ENCODE measurements at regions not wholly inside any gene's neighbourhood (a gene's known extent, or its start where the extent isn't known, plus 50 kb on each side); places are given as distances from the start of the nearest gene placed in this dataset.

GRCh38 chr6:103886951-103887350 lies 972.8 kb downstream of the HACE1 start:
- H3K4me1 ChIP-seq (ENCODE audit: control insufficient read depth, insufficient read depth, low read length, poor library complexity, severe bottlenecking), result no peaks in the 10 kb centered on the region
- no peaks in the 10 kb centered on the region for H3K9me3 ChIP-seq (ENCODE audit: control insufficient read depth, low read length)
- no peak overlapping the region for H3K4me3 ChIP-seq (ENCODE audit: insufficient read depth, low read depth, low read length, poor library complexity, severe bottlenecking)
- H3K27ac ChIP-seq (ENCODE audit: insufficient read depth, low read length, poor library complexity, severe bottlenecking), result no peak overlapping the region
- DNase-seq, result no peak
- no peaks in the 10 kb centered on the region for H3K36me3 ChIP-seq (ENCODE audit: control insufficient read depth, insufficient read depth, low read length)
- no peaks in the 10 kb centered on the region for H3K27me3 ChIP-seq (replicated peaks; ENCODE audit: control insufficient read depth, insufficient read depth, low read length, poor library complexity, severe bottlenecking)

GRCh38 chr6:103885446-103885845 lies 974.3 kb downstream of the HACE1 start:
- Histone ChIP-seq H3K27ac (ENCODE audit: insufficient read depth, low read length, poor library complexity, severe bottlenecking) (no peak overlapping the region), H3K9me3 (ENCODE audit: control insufficient read depth, low read length) (no peaks in the 10 kb centered on the region), H3K36me3 (ENCODE audit: control insufficient read depth, insufficient read depth, low read length) (no peaks in the 10 kb centered on the region), H3K4me3 (ENCODE audit: insufficient read depth, low read depth, low read length, poor library complexity, severe bottlenecking) (no peak overlapping the region), H3K4me1 (ENCODE audit: control insufficient read depth, insufficient read depth, low read length, poor library complexity, severe bottlenecking) (no peaks in the 10 kb centered on the region), H3K27me3 (replicated peaks; ENCODE audit: control insufficient read depth, insufficient read depth, low read length, poor library complexity, severe bottlenecking) (no peaks in the 10 kb centered on the region)
- no peak for DNase-seq

DNA sequence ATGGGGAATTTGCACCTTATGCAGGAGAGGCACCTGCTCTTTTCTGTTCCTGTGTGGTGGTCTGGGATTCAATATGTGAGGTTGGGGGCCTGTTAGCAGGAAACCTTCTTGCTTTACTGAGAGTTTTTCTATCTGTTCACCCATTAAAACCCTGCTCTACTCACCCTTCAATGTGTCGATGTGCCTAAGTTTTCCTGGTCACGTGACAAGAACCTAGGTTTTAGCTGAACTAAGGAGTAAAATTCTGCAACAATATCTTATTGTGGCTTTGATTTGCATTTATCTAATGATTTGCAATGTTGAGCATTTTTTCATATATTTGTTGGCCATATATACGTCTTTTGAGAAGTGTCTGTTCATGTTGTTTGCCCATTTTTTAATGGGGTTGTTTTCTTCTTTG lies 979.9 kb downstream of the HACE1 start:
- Histone ChIP-seq H3K36me3 (ENCODE audit: control insufficient read depth, insufficient read depth, low read length) (no peaks in the 10 kb centered on the region), H3K27ac (ENCODE audit: insufficient read depth, low read length, poor library complexity, severe bottlenecking) (no peak overlapping the region), H3K27me3 (replicated peaks; ENCODE audit: control insufficient read depth, insufficient read depth, low read length, poor library complexity, severe bottlenecking) (no peaks in the 10 kb centered on the region), H3K4me3 (ENCODE audit: insufficient read depth, low read depth, low read length, poor library complexity, severe bottlenecking) (no peak overlapping the region), H3K4me1 (ENCODE audit: control insufficient read depth, insufficient read depth, low read length, poor library complexity, severe bottlenecking) (no peaks in the 10 kb centered on the region), H3K9me3 (ENCODE audit: control insufficient read depth, low read length) (no peaks in the 10 kb centered on the region)
- DNase-seq, result no peak

DNA sequence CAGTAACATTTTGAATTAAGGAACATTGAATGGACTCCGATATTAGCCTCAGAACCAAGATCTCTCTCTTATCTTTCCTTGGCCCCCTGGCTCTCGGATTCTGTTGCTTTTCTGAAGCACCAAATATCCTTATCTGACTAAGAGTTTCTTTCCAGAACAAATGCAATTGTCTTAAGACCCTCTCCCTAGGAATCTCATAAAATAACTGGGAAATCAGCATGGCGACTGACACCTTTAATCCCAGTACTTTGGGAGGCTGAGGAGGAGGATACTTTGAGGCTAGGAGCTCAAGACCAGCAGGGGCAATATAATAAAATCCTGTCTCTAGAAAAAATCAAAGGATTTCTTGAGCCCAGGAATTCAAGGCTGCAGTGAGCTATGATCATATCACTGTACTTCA lies 984.5 kb downstream of the HACE1 start:
- no peak for DNase-seq
- Histone ChIP-seq H3K36me3 (ENCODE audit: control insufficient read depth, insufficient read depth, low read length) (no peaks in the 10 kb centered on the region), H3K4me3 (ENCODE audit: insufficient read depth, low read depth, low read length, poor library complexity, severe bottlenecking) (no peak overlapping the region), H3K4me1 (ENCODE audit: control insufficient read depth, insufficient read depth, low read length, poor library complexity, severe bottlenecking) (no peaks in the 10 kb centered on the region), H3K9me3 (ENCODE audit: control insufficient read depth, low read length) (no peaks in the 10 kb centered on the region), H3K27me3 (replicated peaks; ENCODE audit: control insufficient read depth, insufficient read depth, low read length, poor library complexity, severe bottlenecking) (no peaks in the 10 kb centered on the region), H3K27ac (ENCODE audit: insufficient read depth, low read length, poor library complexity, severe bottlenecking) (no peak overlapping the region)

DNA sequence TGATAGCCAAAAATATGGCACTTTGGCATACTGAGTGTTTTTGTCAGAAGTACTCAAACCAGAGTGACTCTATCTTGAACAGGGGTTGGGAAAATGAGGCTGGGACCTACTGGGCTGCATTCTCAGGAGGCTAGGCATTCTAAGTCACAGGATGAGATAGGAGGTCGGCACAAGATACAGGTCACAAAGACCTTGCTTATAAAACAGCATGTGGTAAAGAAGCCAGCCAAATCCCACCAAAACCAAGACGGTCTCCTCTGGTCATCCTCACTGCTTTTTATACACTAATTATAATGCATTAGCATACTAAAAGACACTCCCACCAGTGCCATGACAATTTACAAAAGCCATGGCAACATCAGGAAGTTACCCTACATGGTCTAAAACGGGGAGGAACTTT lies 985.1 kb downstream of the HACE1 start:
- H3K27me3 ChIP-seq (replicated peaks; ENCODE audit: control insufficient read depth, insufficient read depth, low read length, poor library complexity, severe bottlenecking), result no peaks in the 10 kb centered on the region
- DNase-seq, result no peak
- no peak overlapping the region for H3K4me3 ChIP-seq (ENCODE audit: insufficient read depth, low read depth, low read length, poor library complexity, severe bottlenecking)
- H3K4me1 ChIP-seq (ENCODE audit: control insufficient read depth, insufficient read depth, low read length, poor library complexity, severe bottlenecking), result no peaks in the 10 kb centered on the region
- H3K36me3 ChIP-seq (ENCODE audit: control insufficient read depth, insufficient read depth, low read length), result no peaks in the 10 kb centered on the region
- H3K9me3 ChIP-seq (ENCODE audit: control insufficient read depth, low read length), result no peaks in the 10 kb centered on the region
- no peak overlapping the region for H3K27ac ChIP-seq (ENCODE audit: insufficient read depth, low read length, poor library complexity, severe bottlenecking)

GRCh38 chr6:103872678-103873077 lies 987.0 kb downstream of the HACE1 start:
- no peaks in the 10 kb centered on the region for H3K9me3 ChIP-seq (ENCODE audit: control insufficient read depth, low read length)
- no peak overlapping the region for H3K4me3 ChIP-seq (ENCODE audit: insufficient read depth, low read depth, low read length, poor library complexity, severe bottlenecking)
- no peak overlapping the region for H3K27ac ChIP-seq (ENCODE audit: insufficient read depth, low read length, poor library complexity, severe bottlenecking)
- no peaks in the 10 kb centered on the region for H3K4me1 ChIP-seq (ENCODE audit: control insufficient read depth, insufficient read depth, low read length, poor library complexity, severe bottlenecking)
- DNase-seq, result no peak
- H3K27me3 ChIP-seq (replicated peaks; ENCODE audit: control insufficient read depth, insufficient read depth, low read length, poor library complexity, severe bottlenecking), result no peaks in the 10 kb centered on the region
- H3K36me3 ChIP-seq (ENCODE audit: control insufficient read depth, insufficient read depth, low read length), result no peaks in the 10 kb centered on the region

- Histone ChIP-seq H3K27me3 (replicated peaks; ENCODE audit: control insufficient read depth, insufficient read depth, low read length, poor library complexity, severe bottlenecking) (no peaks in the 10 kb centered on the region), H3K4me3 (ENCODE audit: insufficient read depth, low read depth, low read length, poor library complexity, severe bottlenecking) (no peak overlapping the region), H3K9me3 (ENCODE audit: control insufficient read depth, low read length) (no peaks in the 10 kb centered on the region), H3K27ac (ENCODE audit: insufficient read depth, low read length, poor library complexity, severe bottlenecking) (no peak overlapping the region), H3K4me1 (ENCODE audit: control insufficient read depth, insufficient read depth, low read length, poor library complexity, severe bottlenecking) (no peaks in the 10 kb centered on the region), H3K36me3 (ENCODE audit: control insufficient read depth, insufficient read depth, low read length) (no peaks in the 10 kb centered on the region)
- DNase-seq, result no peak
Measured at GRCh38 chr6:103872233-103872632, 987.5 kb downstream of the HACE1 start.

GRCh38 chr6:103870970-103871369 lies 988.7 kb downstream of the HACE1 start:
- no peak for DNase-seq
- H3K9me3 ChIP-seq (ENCODE audit: control insufficient read depth, low read length), result no peaks in the 10 kb centered on the region
- no peaks in the 10 kb centered on the region for H3K4me1 ChIP-seq (ENCODE audit: control insufficient read depth, insufficient read depth, low read length, poor library complexity, severe bottlenecking)
- H3K27ac ChIP-seq (ENCODE audit: insufficient read depth, low read length, poor library complexity, severe bottlenecking), result no peak overlapping the region
- H3K36me3 ChIP-seq (ENCODE audit: control insufficient read depth, insufficient read depth, low read length), result no peaks in the 10 kb centered on the region
- H3K27me3 ChIP-seq (replicated peaks; ENCODE audit: control insufficient read depth, insufficient read depth, low read length, poor library complexity, severe bottlenecking), result no peaks in the 10 kb centered on the region
- H3K4me3 ChIP-seq (ENCODE audit: insufficient read depth, low read depth, low read length, poor library complexity, severe bottlenecking), result no peak overlapping the region

DNA sequence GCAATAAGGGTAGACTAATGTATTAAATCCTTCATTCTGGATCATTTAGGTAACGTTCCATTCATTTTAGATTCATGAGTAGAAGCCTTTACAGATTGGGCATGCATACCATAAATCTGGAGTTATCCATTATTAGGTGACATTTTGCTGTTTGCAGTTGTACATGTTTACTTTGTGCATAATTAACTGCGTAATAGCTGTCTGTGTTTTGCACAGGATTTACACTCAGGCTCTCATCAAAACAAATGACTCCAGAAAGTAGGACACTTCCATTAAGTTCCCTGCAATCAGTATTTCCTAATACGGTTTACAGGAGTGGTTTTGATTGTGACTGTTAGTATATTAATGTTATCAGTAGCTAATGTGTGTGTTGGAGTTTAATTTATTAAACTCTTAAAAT lies 997.4 kb downstream of the HACE1 start:
- no peak for DNase-seq
- Histone ChIP-seq H3K27me3 (replicated peaks; ENCODE audit: control insufficient read depth, insufficient read depth, low read length, poor library complexity, severe bottlenecking) (no peaks in the 10 kb centered on the region), H3K27ac (ENCODE audit: insufficient read depth, low read length, poor library complexity, severe bottlenecking) (no peak overlapping the region), H3K4me1 (ENCODE audit: control insufficient read depth, insufficient read depth, low read length, poor library complexity, severe bottlenecking) (no peaks in the 10 kb centered on the region), H3K9me3 (ENCODE audit: control insufficient read depth, low read length) (no peaks in the 10 kb centered on the region), H3K4me3 (ENCODE audit: insufficient read depth, low read depth, low read length, poor library complexity, severe bottlenecking) (no peak overlapping the region), H3K36me3 (ENCODE audit: control insufficient read depth, insufficient read depth, low read length) (no peaks in the 10 kb centered on the region)

DNA sequence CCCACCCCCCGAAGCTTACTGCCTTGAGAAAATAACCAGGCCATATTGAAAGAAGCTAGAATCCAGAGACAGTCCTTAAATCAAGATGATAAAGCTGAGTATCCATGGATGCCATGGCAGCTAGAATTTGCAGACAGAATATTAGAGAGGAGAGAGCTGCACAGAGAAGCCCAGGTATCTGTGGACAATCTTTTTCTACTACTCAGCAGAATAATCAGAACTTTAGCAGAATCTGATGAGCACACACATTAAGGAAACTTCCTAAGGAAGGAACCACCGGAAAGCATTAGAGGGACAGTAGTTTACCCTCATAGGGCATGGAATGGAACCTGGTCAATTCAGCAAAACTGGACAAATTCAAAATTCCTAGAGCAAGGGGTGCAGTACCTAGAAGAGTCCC lies 1001.7 kb downstream of the HACE1 start:
- no peaks in the 10 kb centered on the region for H3K36me3 ChIP-seq (ENCODE audit: control insufficient read depth, insufficient read depth, low read length)
- H3K9me3 ChIP-seq (ENCODE audit: control insufficient read depth, low read length), result no peaks in the 10 kb centered on the region
- H3K27ac ChIP-seq (ENCODE audit: insufficient read depth, low read length, poor library complexity, severe bottlenecking), result no peak overlapping the region
- no peaks in the 10 kb centered on the region for H3K4me1 ChIP-seq (ENCODE audit: control insufficient read depth, insufficient read depth, low read length, poor library complexity, severe bottlenecking)
- no peak overlapping the region for H3K4me3 ChIP-seq (ENCODE audit: insufficient read depth, low read depth, low read length, poor library complexity, severe bottlenecking)
- no peak for DNase-seq
- no peaks in the 10 kb centered on the region for H3K27me3 ChIP-seq (replicated peaks; ENCODE audit: control insufficient read depth, insufficient read depth, low read length, poor library complexity, severe bottlenecking)

- no peak for DNase-seq
- H3K36me3 ChIP-seq (ENCODE audit: control insufficient read depth, insufficient read depth, low read length), result no peaks in the 10 kb centered on the region
- H3K4me1 ChIP-seq (ENCODE audit: control insufficient read depth, insufficient read depth, low read length, poor library complexity, severe bottlenecking), result no peaks in the 10 kb centered on the region
- no peaks in the 10 kb centered on the region for H3K27me3 ChIP-seq (replicated peaks; ENCODE audit: control insufficient read depth, insufficient read depth, low read length, poor library complexity, severe bottlenecking)
- no peak overlapping the region for H3K4me3 ChIP-seq (ENCODE audit: insufficient read depth, low read depth, low read length, poor library complexity, severe bottlenecking)
- H3K9me3 ChIP-seq (ENCODE audit: control insufficient read depth, low read length), result no peaks in the 10 kb centered on the region
- no peak overlapping the region for H3K27ac ChIP-seq (ENCODE audit: insufficient read depth, low read length, poor library complexity, severe bottlenecking)
Measured at GRCh38 chr6:103855750-103856149, 1004.0 kb downstream of the HACE1 start.

All from effector memory CD4-positive, alpha-beta T cell (primary cell).